ENCODE measurements at regions not wholly inside any gene's neighbourhood (a gene's known extent, or its start where the extent isn't known, plus 50 kb on each side); places are given as distances from the start of the nearest gene placed in this dataset.

DNA sequence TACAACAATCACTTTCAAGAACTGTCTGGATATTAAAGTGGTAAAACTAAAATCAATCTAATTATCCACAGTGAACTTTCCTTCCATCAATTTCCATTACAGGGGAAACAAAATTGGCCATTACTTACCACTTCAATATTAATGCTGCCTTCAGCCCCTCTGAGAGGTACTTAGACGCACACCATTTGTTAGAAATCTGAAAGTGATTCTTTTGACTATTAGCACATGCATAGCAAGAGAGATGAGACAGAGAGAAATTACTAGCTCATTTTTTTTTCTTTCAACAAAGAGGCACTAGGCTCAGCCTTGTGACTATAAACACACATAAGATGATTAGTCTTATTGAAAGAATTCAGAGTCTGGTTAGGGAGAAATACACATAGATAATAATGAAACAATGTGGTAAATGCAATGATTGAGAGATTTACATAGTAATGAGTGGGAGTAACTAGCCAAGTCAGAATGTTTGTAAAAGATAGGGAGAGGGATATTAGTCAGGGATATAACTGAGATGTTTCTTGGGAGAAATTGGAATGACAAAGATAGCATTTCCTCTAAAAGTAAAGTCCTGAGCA lies 93.3 kb downstream of the YIPF7 start (continued):
- no peak for TF ChIP-seq ZNF462 (CRISPR knock-in tag; IDR thresholded peaks at IDR 0.05)

DNA sequence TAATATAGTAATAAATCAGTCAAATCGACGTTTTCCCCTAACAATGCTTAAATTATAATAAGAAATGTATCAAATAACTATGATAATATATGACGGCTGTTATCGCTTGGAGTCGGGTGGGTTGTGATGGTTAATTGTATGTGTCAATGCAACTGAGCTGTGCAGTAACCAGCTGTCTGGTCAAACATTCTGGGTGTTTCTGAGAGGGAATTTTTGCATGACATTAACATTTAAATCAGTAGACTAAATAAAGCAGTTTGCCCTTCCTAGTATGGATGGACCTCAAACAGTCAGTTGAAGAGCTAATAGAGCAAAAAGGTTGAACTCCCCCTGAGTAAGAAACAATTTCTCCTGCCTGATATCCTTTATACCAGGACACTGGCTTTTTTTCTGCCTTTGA lies 96.7 kb downstream of the YIPF7 start:
- DNase-seq (ENCODE audit: low spot score) (no peak), ATAC-seq (no peak)
- no peaks in the 10 kb centered on the region for H3K4me1 ChIP-seq (ENCODE audit: insufficient read depth)
- H3K27ac ChIP-seq (ENCODE audit: low read depth), result no peak overlapping the region
- Mint-ChIP-seq H3K4me1 (peaks cover 10% of the 10 kb centered on the region; the same call in 2 of the 3 replicates), H3K27ac (no peak overlapping the region), H3K9me3 (no peaks in the 10 kb centered on the region), H3K36me3 (ENCODE audit: low read depth) (no peaks in the 10 kb centered on the region), H3K27me3 (ENCODE audit: insufficient read depth, low read depth, poor library complexity) (no peaks in the 10 kb centered on the region), H3K4me3 (no peak overlapping the region)
- H3K9me2 ChIP-seq (ENCODE audit: insufficient read depth), result no peaks in the 10 kb centered on the region
- H3K27me3 ChIP-seq (ENCODE audit: insufficient read depth), result no peaks in the 10 kb centered on the region
- H2AFZ ChIP-seq, result peak overlapping the region; percentile 24; the same call in 1 of the 2 replicates
- no peak overlapping the region for H3K4me3 ChIP-seq
- no peaks in the 10 kb centered on the region for H4K20me1 ChIP-seq (replicated peaks; ENCODE audit: insufficient read depth)
- no peak overlapping the region for H3K4me2 ChIP-seq
- H3K79me2 ChIP-seq (replicated peaks; ENCODE audit: insufficient read depth), result no peaks in the 10 kb centered on the region
- no peaks in the 10 kb centered on the region for H3F3A ChIP-seq (replicated peaks; ENCODE audit: low read depth)
- no peaks in the 10 kb centered on the region for H3K36me3 ChIP-seq (ENCODE audit: insufficient read depth)
- TF ChIP-seq, protein P1, sequence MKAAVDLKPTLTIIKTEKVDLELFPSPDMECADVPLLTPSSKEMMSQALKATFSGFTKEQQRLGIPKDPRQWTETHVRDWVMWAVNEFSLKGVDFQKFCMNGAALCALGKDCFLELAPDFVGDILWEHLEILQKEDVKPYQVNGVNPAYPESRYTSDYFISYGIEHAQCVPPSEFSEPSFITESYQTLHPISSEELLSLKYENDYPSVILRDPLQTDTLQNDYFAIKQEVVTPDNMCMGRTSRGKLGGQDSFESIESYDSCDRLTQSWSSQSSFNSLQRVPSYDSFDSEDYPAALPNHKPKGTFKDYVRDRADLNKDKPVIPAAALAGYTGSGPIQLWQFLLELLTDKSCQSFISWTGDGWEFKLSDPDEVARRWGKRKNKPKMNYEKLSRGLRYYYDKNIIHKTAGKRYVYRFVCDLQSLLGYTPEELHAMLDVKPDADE (IDR thresholded peaks at IDR 0.05), result no peak
- TF ChIP-seq ZNF462 (CRISPR knock-in tag; IDR thresholded peaks at IDR 0.05) (no peak), EZH2phosphoT487 (IDR thresholded peaks at IDR 0.05; ENCODE audit: unreplicated experiment) (no peak), POLR2AphosphoS5 (IDR thresholded peaks at IDR 0.05; ENCODE audit: low read depth) (no peak), ZNF331 (CRISPR knock-in tag; IDR thresholded peaks at IDR 0.05; ENCODE audit: low read depth) (no peak), CTCF (conservative IDR thresholded peaks at IDR 0.05; ENCODE audit: low read depth in 2 of 2) (no peak)
